GM10266 (cell line): ENCODE measurements at regions not wholly inside any gene's neighbourhood (a gene's known extent, or its start where the extent isn't known, plus 50 kb on each side); places are given as distances from the start of the nearest gene placed in this dataset.

Experiments
- DNase-seq: peaks from one replicate; pipeline ENCODE4 v3.0.0; 2012; ENCODE audit errors: extremely low spot score
- CTCF ChIP-seq: IDR thresholded peaks from 2 replicates; pipeline ENCODE4 v1.5.1; 2012; ENCODE audit warnings: mild to moderate bottlenecking, low read depth; ENCODE audit not compliant: control insufficient read depth, insufficient read depth; ENCODE audit errors: missing control alignments

- no peak for DNase-seq
- TF ChIP-seq CTCF: no peak
These were observed 225.5 kb downstream of the PARM1 start for GRCh38 chr4:75158451-75158850.

GRCh38 chr4:75154994-75155393, 222.1 kb downstream of the PARM1 start:
- TF ChIP-seq CTCF: no peak
- no peak for DNase-seq

- TF ChIP-seq CTCF: no peak
- no peak for DNase-seq
These were observed 213.3 kb downstream of the PARM1 start for GRCh38 chr4:75146223-75146622.

- no peak for DNase-seq
- no peak for TF ChIP-seq CTCF
These were observed 211.6 kb downstream of the PARM1 start for GRCh38 chr4:75144475-75144874.

- no peak for DNase-seq
- no peak for TF ChIP-seq CTCF
These were observed 209.9 kb downstream of the PARM1 start for GRCh38 chr4:75142850-75143249.

- no peak for DNase-seq
These were observed 209.5 kb downstream of the PARM1 start for GRCh38 chr4:75142382-75142781.

GRCh38 chr4:75141162-75141561, 208.2 kb downstream of the PARM1 start:
- TF ChIP-seq CTCF: no peak
- DNase-seq: no peak

More at GRCh38 chr4:75142382-75142781, 209.5 kb downstream of the PARM1 start:
- no peak for TF ChIP-seq CTCF

GRCh38 chr4:75137302-75137701, 204.4 kb downstream of the PARM1 start:
- DNase-seq: no peak
- no peak for TF ChIP-seq CTCF
